ENCODE measurements at regions not wholly inside any gene's neighbourhood (a gene's known extent, or its start where the extent isn't known, plus 50 kb on each side); places are given as distances from the start of the nearest gene placed in this dataset.
A peak's percentile ranks its signal among the peaks of the same experiment; 100 is the strongest.

- H3K56ac ChIP-seq (ENCODE audit: low read length), result no peak overlapping the region
- no peak overlapping the region for H2AK5ac ChIP-seq (ENCODE audit: low read length)
- H3K4me1 ChIP-seq (ENCODE audit: control insufficient read depth, low read depth, low read length), result no peaks in the 10 kb centered on the region
- H3K79me2 ChIP-seq (ENCODE audit: control insufficient read depth, insufficient read depth, low read length), result no peaks in the 10 kb centered on the region
- no peak overlapping the region for H3K4me3 ChIP-seq (ENCODE audit: low read length)
- H4K5ac ChIP-seq (ENCODE audit: low read length), result no peak overlapping the region
- no peak overlapping the region for H3K4ac ChIP-seq (ENCODE audit: low read depth, low read length)
- H3K79me1 ChIP-seq (ENCODE audit: low read length), result no peaks in the 10 kb centered on the region
- WGBS (ENCODE audit: extremely low coverage, insufficient coverage, low lambda C conversion rate), result no CpG with 5 or more reads among the region's 11 CpGs
- H3K27ac ChIP-seq (ENCODE audit: low read depth, low read length), result no peak overlapping the region
- no peak overlapping the region for H4K8ac ChIP-seq (ENCODE audit: low read depth, low read length)
- H3K27me3 ChIP-seq (ENCODE audit: insufficient read depth, low read length, poor library complexity), result no peaks in the 10 kb centered on the region
- H3K36me3 ChIP-seq (ENCODE audit: control insufficient read depth, insufficient read depth, low read length), result no peaks in the 10 kb centered on the region
- no peak overlapping the region for H3K9ac ChIP-seq (ENCODE audit: low read length)
- no peak overlapping the region for H3K18ac ChIP-seq (ENCODE audit: low read length)
- no peak overlapping the region for H2BK15ac ChIP-seq (replicated peaks; ENCODE audit: low read depth)
- H3K23ac ChIP-seq (ENCODE audit: low read length), result no peak overlapping the region
- H2BK5ac ChIP-seq (ENCODE audit: low read length), result no peak overlapping the region
- no peak overlapping the region for H2BK120ac ChIP-seq (ENCODE audit: low read depth, low read length)
- peak; percentile 12 for DNase-seq
- no peak overlapping the region for H3K4me2 ChIP-seq (ENCODE audit: low read length)
Measured at GRCh38 chr19:30076101-30076551, 134.1 kb downstream of the URI1 start.

GRCh38 chr19:30076751-30077670 lies 135.0 kb downstream of the URI1 start:
- Histone ChIP-seq H2BK5ac (ENCODE audit: low read length) (no peak overlapping the region), H3K23ac (ENCODE audit: low read length) (no peak overlapping the region), H3K4me3 (ENCODE audit: low read length) (no peak overlapping the region), H3K4me1 (ENCODE audit: control insufficient read depth, low read depth, low read length) (no peaks in the 10 kb centered on the region), H2AK5ac (ENCODE audit: low read length) (no peak overlapping the region), H3K4me2 (ENCODE audit: low read length) (no peak overlapping the region), H4K5ac (ENCODE audit: low read length) (no peak overlapping the region), H3K27ac (ENCODE audit: low read depth, low read length) (no peak overlapping the region), H4K8ac (ENCODE audit: low read depth, low read length) (no peak overlapping the region), H3K79me1 (ENCODE audit: low read length) (no peaks in the 10 kb centered on the region), H3K79me2 (ENCODE audit: control insufficient read depth, insufficient read depth, low read length) (no peaks in the 10 kb centered on the region), H3K36me3 (ENCODE audit: control insufficient read depth, insufficient read depth, low read length) (no peaks in the 10 kb centered on the region), H3K56ac (ENCODE audit: low read length) (no peak overlapping the region), H3K27me3 (ENCODE audit: insufficient read depth, low read length, poor library complexity) (no peaks in the 10 kb centered on the region), H3K18ac (ENCODE audit: low read length) (no peak overlapping the region), H3K4ac (ENCODE audit: low read depth, low read length) (no peak overlapping the region), H3K9ac (ENCODE audit: low read length) (no peak overlapping the region), H2BK15ac (replicated peaks; ENCODE audit: low read depth) (no peak overlapping the region), H2BK120ac (ENCODE audit: low read depth, low read length) (no peak overlapping the region)
- no CpG with 5 or more reads among the region's 14 CpGs for WGBS (ENCODE audit: extremely low coverage, insufficient coverage, low lambda C conversion rate)
- DNase-seq, result no peak

- no peaks in the 10 kb centered on the region for H3K4me1 ChIP-seq (ENCODE audit: control insufficient read depth, low read depth, low read length)
- no peak overlapping the region for H4K8ac ChIP-seq (ENCODE audit: low read depth, low read length)
- no peak overlapping the region for H2BK120ac ChIP-seq (ENCODE audit: low read depth, low read length)
- H2BK5ac ChIP-seq (ENCODE audit: low read length), result no peak overlapping the region
- no peak overlapping the region for H3K23ac ChIP-seq (ENCODE audit: low read length)
- H4K5ac ChIP-seq (ENCODE audit: low read length), result no peak overlapping the region
- no peak overlapping the region for H3K18ac ChIP-seq (ENCODE audit: low read length)
- WGBS (ENCODE audit: extremely low coverage, insufficient coverage, low lambda C conversion rate), result no CpG with 5 or more reads among the region's 10 CpGs
- H3K79me2 ChIP-seq (ENCODE audit: control insufficient read depth, insufficient read depth, low read length), result no peaks in the 10 kb centered on the region
- no peaks in the 10 kb centered on the region for H3K36me3 ChIP-seq (ENCODE audit: control insufficient read depth, insufficient read depth, low read length)
- H3K56ac ChIP-seq (ENCODE audit: low read length), result no peak overlapping the region
- no peak overlapping the region for H2BK15ac ChIP-seq (replicated peaks; ENCODE audit: low read depth)
- H3K4ac ChIP-seq (ENCODE audit: low read depth, low read length), result no peak overlapping the region
- no peaks in the 10 kb centered on the region for H3K79me1 ChIP-seq (ENCODE audit: low read length)
- no peak overlapping the region for H3K9ac ChIP-seq (ENCODE audit: low read length)
- no peak overlapping the region for H3K4me3 ChIP-seq (ENCODE audit: low read length)
- H3K27ac ChIP-seq (ENCODE audit: low read depth, low read length), result no peak overlapping the region
- no peak for DNase-seq
- no peak overlapping the region for H3K4me2 ChIP-seq (ENCODE audit: low read length)
- no peaks in the 10 kb centered on the region for H3K27me3 ChIP-seq (ENCODE audit: insufficient read depth, low read length, poor library complexity)
- no peak overlapping the region for H2AK5ac ChIP-seq (ENCODE audit: low read length)
Measured at GRCh38 chr19:30077851-30078355, 135.9 kb downstream of the URI1 start.

- DNase-seq, result no peak
- Histone ChIP-seq H3K56ac (ENCODE audit: low read length) (no peak overlapping the region), H2BK120ac (ENCODE audit: low read depth, low read length) (no peak overlapping the region), H2BK5ac (ENCODE audit: low read length) (no peak overlapping the region), H3K36me3 (ENCODE audit: control insufficient read depth, insufficient read depth, low read length) (no peaks in the 10 kb centered on the region), H2BK15ac (replicated peaks; ENCODE audit: low read depth) (no peak overlapping the region), H3K9ac (ENCODE audit: low read length) (no peak overlapping the region), H3K18ac (ENCODE audit: low read length) (no peak overlapping the region), H3K4me1 (ENCODE audit: control insufficient read depth, low read depth, low read length) (no peaks in the 10 kb centered on the region), H3K4me2 (ENCODE audit: low read length) (no peak overlapping the region), H3K4ac (ENCODE audit: low read depth, low read length) (no peak overlapping the region), H3K79me2 (ENCODE audit: control insufficient read depth, insufficient read depth, low read length) (no peaks in the 10 kb centered on the region), H2AK5ac (ENCODE audit: low read length) (no peak overlapping the region), H3K27ac (ENCODE audit: low read depth, low read length) (no peak overlapping the region), H3K27me3 (ENCODE audit: insufficient read depth, low read length, poor library complexity) (no peaks in the 10 kb centered on the region), H4K8ac (ENCODE audit: low read depth, low read length) (no peak overlapping the region), H3K79me1 (ENCODE audit: low read length) (no peaks in the 10 kb centered on the region), H3K23ac (ENCODE audit: low read length) (no peak overlapping the region), H3K4me3 (ENCODE audit: low read length) (no peak overlapping the region), H4K5ac (ENCODE audit: low read length) (no peak overlapping the region)
- no CpG with 5 or more reads among the region's 5 CpGs for WGBS (ENCODE audit: extremely low coverage, insufficient coverage, low lambda C conversion rate)
Measured at GRCh38 chr19:30078381-30078910, 136.4 kb downstream of the URI1 start.

GRCh38 chr19:30079200-30079599 lies 137.2 kb downstream of the URI1 start:
- H4K8ac ChIP-seq (ENCODE audit: low read depth, low read length), result no peak overlapping the region
- no peak overlapping the region for H3K9ac ChIP-seq (ENCODE audit: low read length)
- H3K79me1 ChIP-seq (ENCODE audit: low read length), result no peaks in the 10 kb centered on the region
- H3K27me3 ChIP-seq (ENCODE audit: insufficient read depth, low read length, poor library complexity), result no peaks in the 10 kb centered on the region
- H3K27ac ChIP-seq (ENCODE audit: low read depth, low read length), result no peak overlapping the region
- H2BK120ac ChIP-seq (ENCODE audit: low read depth, low read length), result no peak overlapping the region
- no peak overlapping the region for H3K23ac ChIP-seq (ENCODE audit: low read length)
- H2BK5ac ChIP-seq (ENCODE audit: low read length), result no peak overlapping the region
- H3K18ac ChIP-seq (ENCODE audit: low read length), result no peak overlapping the region
- no peak overlapping the region for H2BK15ac ChIP-seq (replicated peaks; ENCODE audit: low read depth)
- H3K56ac ChIP-seq (ENCODE audit: low read length), result no peak overlapping the region
- no peak overlapping the region for H4K5ac ChIP-seq (ENCODE audit: low read length)
- WGBS (ENCODE audit: extremely low coverage, insufficient coverage, low lambda C conversion rate), result no CpG with 5 or more reads among the region's 4 CpGs
- DNase-seq, result no peak
- no peak overlapping the region for H3K4ac ChIP-seq (ENCODE audit: low read depth, low read length)
- H2AK5ac ChIP-seq (ENCODE audit: low read length), result no peak overlapping the region
- no peaks in the 10 kb centered on the region for H3K79me2 ChIP-seq (ENCODE audit: control insufficient read depth, insufficient read depth, low read length)
- H3K4me3 ChIP-seq (ENCODE audit: low read length), result no peak overlapping the region
- H3K4me2 ChIP-seq (ENCODE audit: low read length), result no peak overlapping the region
- H3K36me3 ChIP-seq (ENCODE audit: control insufficient read depth, insufficient read depth, low read length), result no peaks in the 10 kb centered on the region
- H3K4me1 ChIP-seq (ENCODE audit: control insufficient read depth, low read depth, low read length), result no peaks in the 10 kb centered on the region

Measured in mesendoderm (in vitro differentiated cells).